ENCODE measurements at regions not wholly inside any gene's neighbourhood (a gene's known extent, or its start where the extent isn't known, plus 50 kb on each side); places are given as distances from the start of the nearest gene placed in this dataset.
A peak's percentile ranks its signal among the peaks of the same experiment; 100 is the strongest.
"Not testable (repeated sequence)": the region's sequence is repeated elsewhere in the genome, so short reads cannot be mapped to it uniquely, and the experiment has no call there.

GRCh38 chr22:25447686-25448434 lies 116.6 kb upstream of the GRK3 start:
- Histone ChIP-seq H3K4me1 (ENCODE audit: control insufficient read depth in 2 of 2, insufficient read depth in 2 of 2, low read length in 1 of 2) (no peaks in the 10 kb centered on the region), H3K27ac (ENCODE audit: low read depth in 2 of 2, low read length in 1 of 2) (peak overlapping the region; percentile 23 to 77), H3K4me3 (ENCODE audit: low read depth in 1 of 2, low read length in 2 of 2) (peak overlapping the region; percentile 68 to 87), H3K36me3 (ENCODE audit: control insufficient read depth in 2 of 2, insufficient read depth in 2 of 2, low read length in 1 of 2) (no peaks in the 10 kb centered on the region), H3K9me3 (ENCODE audit: control insufficient read depth in 2 of 2, insufficient read depth in 1 of 2, low read depth in 1 of 2, low read length in 1 of 2) (no peaks in the 10 kb centered on the region), H3K27me3 (ENCODE audit: control insufficient read depth in 1 of 2, insufficient read depth in 2 of 2, low read length in 2 of 2) (no peaks in the 10 kb centered on the region)
- WGBS, 2 donors: 5% methylated on average over 30 of the region's 30 CpGs

GRCh38 chr22:25448435-25449051 lies 115.9 kb upstream of the GRK3 start:
- Histone ChIP-seq H3K36me3 (ENCODE audit: control insufficient read depth in 2 of 2, insufficient read depth in 2 of 2, low read length in 1 of 2) (no peaks in the 10 kb centered on the region), H3K4me1 (ENCODE audit: control insufficient read depth in 2 of 2, insufficient read depth in 2 of 2, low read length in 1 of 2) (no peaks in the 10 kb centered on the region), H3K27me3 (ENCODE audit: control insufficient read depth in 1 of 2, insufficient read depth in 2 of 2, low read length in 2 of 2) (no peaks in the 10 kb centered on the region), H3K27ac (ENCODE audit: low read depth in 2 of 2, low read length in 1 of 2) (peak overlapping the region; percentile 23 to 26), H3K4me3 (ENCODE audit: low read depth in 1 of 2, low read length in 2 of 2) (peak overlapping the region; percentile 68 to 87), H3K9me3 (ENCODE audit: control insufficient read depth in 2 of 2, insufficient read depth in 1 of 2, low read depth in 1 of 2, low read length in 1 of 2) (no peaks in the 10 kb centered on the region)
- WGBS, 2 donors: 1 to 3% methylated on average over 16 of the region's 16 CpGs

GRCh38 chr22:25449781-25450317 lies 114.6 kb upstream of the GRK3 start:
- Histone ChIP-seq H3K9me3 (ENCODE audit: control insufficient read depth in 2 of 2, insufficient read depth in 1 of 2, low read depth in 1 of 2, low read length in 1 of 2) (no peaks in the 10 kb centered on the region), H3K4me3 (ENCODE audit: low read depth in 1 of 2, low read length in 2 of 2) (no peak overlapping the region), H3K4me1 (ENCODE audit: control insufficient read depth in 2 of 2, insufficient read depth in 2 of 2, low read length in 1 of 2) (no peaks in the 10 kb centered on the region), H3K27me3 (ENCODE audit: control insufficient read depth in 1 of 2, insufficient read depth in 2 of 2, low read length in 2 of 2) (no peaks in the 10 kb centered on the region), H3K27ac (ENCODE audit: low read depth in 2 of 2, low read length in 1 of 2) (no peak overlapping the region), H3K36me3 (ENCODE audit: control insufficient read depth in 2 of 2, insufficient read depth in 2 of 2, low read length in 1 of 2) (no peaks in the 10 kb centered on the region)
- 68 to 79% methylated on average over 9 of the region's 9 CpGs for WGBS, 2 donors

DNA sequence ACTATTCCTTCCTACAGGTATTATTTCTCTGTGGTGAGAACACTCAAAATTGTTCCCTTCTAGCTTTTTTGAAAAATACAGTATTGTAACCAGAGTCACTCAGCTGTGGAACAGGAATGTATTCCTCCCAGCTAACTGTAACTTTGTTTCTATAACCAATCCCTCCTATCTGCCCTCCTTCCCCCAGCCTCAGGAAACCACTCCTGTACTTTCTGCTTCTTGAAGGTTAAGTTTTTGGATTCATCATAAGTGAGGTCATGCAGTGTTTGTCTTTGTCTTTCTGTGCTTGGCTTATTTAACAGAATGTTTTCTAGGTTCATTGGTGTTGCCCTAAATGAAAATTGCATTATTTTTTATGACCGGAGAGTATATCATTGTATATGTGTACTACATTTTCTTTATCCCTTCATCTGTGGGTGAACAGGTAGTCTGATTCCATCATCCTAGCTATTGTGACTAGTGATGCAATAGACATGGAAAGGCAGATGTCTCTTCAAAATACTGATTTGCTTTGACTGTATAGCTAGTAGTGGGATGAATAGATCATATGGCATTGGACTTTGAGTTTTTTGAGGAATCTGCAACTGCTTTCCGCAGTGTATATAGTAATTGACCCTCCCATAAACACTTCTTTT lies 112.9 kb upstream of the GRK3 start:
- WGBS, 2 donors: 81% methylated on average over 2 of the region's 2 CpGs
- no peaks in the 10 kb centered on the region for H3K27me3 ChIP-seq (ENCODE audit: control insufficient read depth in 1 of 2, insufficient read depth in 2 of 2, low read length in 2 of 2)
- no peaks in the 10 kb centered on the region for H3K4me1 ChIP-seq (ENCODE audit: control insufficient read depth in 2 of 2, insufficient read depth in 2 of 2, low read length in 1 of 2)
- H3K4me3 ChIP-seq (ENCODE audit: low read depth in 1 of 2, low read length in 2 of 2): no peak overlapping the region
- peaks cover 0 to 3% of the 10 kb centered on the region in 2 donors for H3K36me3 ChIP-seq (ENCODE audit: control insufficient read depth in 2 of 2, insufficient read depth in 2 of 2, low read length in 1 of 2)
- H3K9me3 ChIP-seq (ENCODE audit: control insufficient read depth in 2 of 2, insufficient read depth in 1 of 2, low read depth in 1 of 2, low read length in 1 of 2): no peaks in the 10 kb centered on the region
- no peak overlapping the region for H3K27ac ChIP-seq (ENCODE audit: low read depth in 2 of 2, low read length in 1 of 2)

DNA sequence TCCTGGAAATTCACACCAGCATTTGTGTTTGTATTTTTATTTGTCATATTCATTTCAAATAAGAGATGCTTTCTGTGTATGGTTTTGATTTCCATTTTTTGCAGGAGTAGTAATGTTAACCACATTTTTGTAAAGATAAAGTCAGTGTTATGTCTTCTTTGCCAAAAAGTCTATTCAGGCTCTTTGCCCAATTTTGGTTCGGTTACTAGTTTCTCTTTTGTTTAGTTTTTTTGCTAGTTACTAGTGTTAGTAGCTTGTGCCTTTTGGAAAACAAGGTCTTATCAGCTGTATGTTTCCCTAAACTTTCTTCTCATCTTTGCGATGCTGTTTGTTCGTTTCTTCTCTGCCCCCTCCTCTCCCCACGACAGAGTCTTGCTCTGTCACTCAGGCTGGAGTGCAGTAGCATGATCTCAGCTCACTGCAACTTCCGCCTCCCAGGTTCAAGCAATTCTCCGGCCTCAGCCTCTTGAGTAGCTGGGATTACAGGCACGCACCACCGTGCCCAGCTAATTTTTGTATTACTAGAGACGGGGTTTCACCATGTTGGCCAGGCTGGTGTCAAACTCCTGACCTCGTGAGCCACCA lies 112.3 kb upstream of the GRK3 start:
- Histone ChIP-seq H3K27ac (ENCODE audit: low read depth in 2 of 2, low read length in 1 of 2) (no peak overlapping the region), H3K9me3 (ENCODE audit: control insufficient read depth in 2 of 2, insufficient read depth in 1 of 2, low read depth in 1 of 2, low read length in 1 of 2) (no peaks in the 10 kb centered on the region), H3K36me3 (ENCODE audit: control insufficient read depth in 2 of 2, insufficient read depth in 2 of 2, low read length in 1 of 2) (peaks cover 0 to 4% of the 10 kb centered on the region in 2 donors), H3K4me1 (ENCODE audit: control insufficient read depth in 2 of 2, insufficient read depth in 2 of 2, low read length in 1 of 2) (no peaks in the 10 kb centered on the region), H3K4me3 (ENCODE audit: low read depth in 1 of 2, low read length in 2 of 2) (no peak overlapping the region), H3K27me3 (ENCODE audit: control insufficient read depth in 1 of 2, insufficient read depth in 2 of 2, low read length in 2 of 2) (no peaks in the 10 kb centered on the region)
- 56 to 68% methylated on average over 10 of the region's 10 CpGs for WGBS, 2 donors

GRCh38 chr22:25453058-25453457 lies 111.4 kb upstream of the GRK3 start:
- Histone ChIP-seq H3K27me3 (ENCODE audit: control insufficient read depth in 1 of 2, insufficient read depth in 2 of 2, low read length in 2 of 2) (no peaks in the 10 kb centered on the region), H3K9me3 (ENCODE audit: control insufficient read depth in 2 of 2, insufficient read depth in 1 of 2, low read depth in 1 of 2, low read length in 1 of 2) (no peaks in the 10 kb centered on the region), H3K4me1 (ENCODE audit: control insufficient read depth in 2 of 2, insufficient read depth in 2 of 2, low read length in 1 of 2) (no peaks in the 10 kb centered on the region), H3K4me3 (ENCODE audit: low read depth in 1 of 2, low read length in 2 of 2) (no peak overlapping the region), H3K36me3 (ENCODE audit: control insufficient read depth in 2 of 2, insufficient read depth in 2 of 2, low read length in 1 of 2) (peaks cover 0 to 4% of the 10 kb centered on the region in 2 donors), H3K27ac (ENCODE audit: low read depth in 2 of 2, low read length in 1 of 2) (no peak overlapping the region)
- WGBS, 2 donors: 93 to 94% methylated on average over 4 of the region's 4 CpGs

DNA sequence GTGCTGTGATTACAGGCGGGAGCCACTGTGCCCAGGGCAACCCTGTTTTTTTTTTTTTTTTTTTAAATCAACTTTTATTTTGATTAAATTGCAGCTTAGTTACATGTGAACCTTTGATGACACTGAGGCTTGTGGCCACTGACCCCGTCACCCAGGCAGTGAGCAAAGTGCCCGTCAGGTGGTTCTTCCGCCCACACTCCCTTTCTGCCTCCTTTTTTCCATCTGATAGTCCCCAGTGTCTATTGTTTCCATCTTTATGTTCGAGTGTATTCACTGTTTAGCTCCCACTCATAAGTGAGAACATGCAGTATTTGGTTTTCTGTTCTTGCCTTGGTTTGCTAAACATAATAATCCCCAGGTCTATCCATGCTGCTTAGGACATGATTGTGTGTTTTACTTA lies 110.9 kb upstream of the GRK3 start:
- H3K4me3 ChIP-seq (ENCODE audit: low read depth in 1 of 2, low read length in 2 of 2): no peak overlapping the region
- no peaks in the 10 kb centered on the region for H3K27me3 ChIP-seq (ENCODE audit: control insufficient read depth in 1 of 2, insufficient read depth in 2 of 2, low read length in 2 of 2)
- H3K4me1 ChIP-seq (ENCODE audit: control insufficient read depth in 2 of 2, insufficient read depth in 2 of 2, low read length in 1 of 2): no peaks in the 10 kb centered on the region
- peaks cover 0 to 4% of the 10 kb centered on the region in 2 donors for H3K36me3 ChIP-seq (ENCODE audit: control insufficient read depth in 2 of 2, insufficient read depth in 2 of 2, low read length in 1 of 2)
- 80 to 81% methylated on average over 5 of the region's 5 CpGs for WGBS, 2 donors
- no peaks in the 10 kb centered on the region for H3K9me3 ChIP-seq (ENCODE audit: control insufficient read depth in 2 of 2, insufficient read depth in 1 of 2, low read depth in 1 of 2, low read length in 1 of 2)
- no peak overlapping the region for H3K27ac ChIP-seq (ENCODE audit: low read depth in 2 of 2, low read length in 1 of 2)

GRCh38 chr22:25456300-25457043 lies 108.0 kb upstream of the GRK3 start:
- not testable (repeated sequence) for H3K4me3 ChIP-seq (ENCODE audit: low read depth in 1 of 2, low read length in 2 of 2); H3K27ac ChIP-seq (ENCODE audit: low read depth in 2 of 2, low read length in 1 of 2); H3K9me3 ChIP-seq (ENCODE audit: control insufficient read depth in 2 of 2, insufficient read depth in 1 of 2, low read depth in 1 of 2, low read length in 1 of 2); H3K4me1 ChIP-seq (ENCODE audit: control insufficient read depth in 2 of 2, insufficient read depth in 2 of 2, low read length in 1 of 2); H3K27me3 ChIP-seq (ENCODE audit: control insufficient read depth in 1 of 2, insufficient read depth in 2 of 2, low read length in 2 of 2)
- H3K36me3 ChIP-seq (ENCODE audit: control insufficient read depth in 2 of 2, insufficient read depth in 2 of 2, low read length in 1 of 2): peaks cover 0 to 14% of the 10 kb centered on the region in 2 donors
- 81% methylated on average over 13 of the region's 13 CpGs for WGBS, 2 donors

DNA sequence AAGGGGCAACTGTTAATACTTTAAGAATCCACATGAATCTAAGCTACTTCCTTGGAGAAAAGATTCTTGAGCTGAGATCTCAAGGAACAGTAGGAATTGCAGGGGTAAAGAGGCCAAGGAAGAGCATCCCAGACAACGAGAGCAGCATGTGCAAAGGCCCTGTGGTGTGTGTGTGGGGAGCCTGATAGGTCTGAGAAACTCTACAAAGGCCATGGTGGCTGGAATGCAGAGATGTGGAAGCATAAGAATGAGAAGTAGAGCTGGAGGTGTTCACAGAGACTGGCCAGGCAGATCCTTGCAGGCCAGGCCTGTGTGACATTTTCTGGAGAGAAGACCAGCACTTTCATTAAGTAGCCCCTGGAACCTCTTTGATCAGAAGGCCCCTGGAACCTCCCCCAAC lies 105.8 kb upstream of the GRK3 start:
- 92 to 100% methylated on average over 1 of the region's 1 CpG for WGBS, 2 donors

More for the DNA sequence above, 105.8 kb upstream of the GRK3 start:
- not testable (repeated sequence) for H3K27me3 ChIP-seq (ENCODE audit: control insufficient read depth in 1 of 2, insufficient read depth in 2 of 2, low read length in 2 of 2); H3K9me3 ChIP-seq (ENCODE audit: control insufficient read depth in 2 of 2, insufficient read depth in 1 of 2, low read depth in 1 of 2, low read length in 1 of 2); H3K27ac ChIP-seq (ENCODE audit: low read depth in 2 of 2, low read length in 1 of 2); H3K4me3 ChIP-seq (ENCODE audit: low read depth in 1 of 2, low read length in 2 of 2); H3K4me1 ChIP-seq (ENCODE audit: control insufficient read depth in 2 of 2, insufficient read depth in 2 of 2, low read length in 1 of 2)
- peaks cover 0 to 17% of the 10 kb centered on the region in 2 donors for H3K36me3 ChIP-seq (ENCODE audit: control insufficient read depth in 2 of 2, insufficient read depth in 2 of 2, low read length in 1 of 2)

All from esophagus (tissue), 2 donors.